Activated naive CD4-positive, alpha-beta T cell treated with anti-CD3 and anti-CD28 coated beads for 36 hours (primary cell): ENCODE measurements at regions not wholly inside any gene's neighbourhood (a gene's known extent, or its start where the extent isn't known, plus 50 kb on each side); places are given as distances from the start of the nearest gene placed in this dataset.

ENCODE experiments used
- CTCF ChIA-PET: fragments of 350-600 bp; sonication (Branson Sonifier 250); formaldehyde crosslinking; loops from one replicate; lab custom pipeline; 2021; ENCODE audit warnings: antibody characterized with exemption; lab: Charles Lee
- DNase-seq: peaks from one replicate; pipeline ENCODE4 v3.0.0-alpha.2; 2020
- H3K27ac Mint-ChIP-seq: one replicate; pipeline ENCODE4 v1.8.0; 2021; ENCODE audit warnings: mild to moderate bottlenecking, mixed read lengths
- H3K27me3 Mint-ChIP-seq: one replicate; pipeline ENCODE4 v1.8.0; 2021; ENCODE audit warnings: low read depth, mixed read lengths
- H3K36me3 Mint-ChIP-seq: one replicate; pipeline ENCODE4 v1.8.0; 2021; ENCODE audit warnings: low read depth, mixed read lengths
- H3K4me1 Mint-ChIP-seq: one replicate; pipeline ENCODE4 v1.8.0; 2021; ENCODE audit warnings: low read depth, mixed read lengths
- H3K4me3 Mint-ChIP-seq: one replicate; pipeline ENCODE4 v1.8.0; 2021; ENCODE audit warnings: mild to moderate bottlenecking, moderate library complexity, mixed read lengths
- H3K9me3 Mint-ChIP-seq: one replicate; pipeline ENCODE4 v1.8.0; 2021; ENCODE audit warnings: mixed read lengths
- intact Hi-C: fragments of 100-400 bp; cut with micrococcal nuclease; formaldehyde crosslinking; loops from one replicate; pipeline ENCODE4 v1.15.1; 2023

DNA sequence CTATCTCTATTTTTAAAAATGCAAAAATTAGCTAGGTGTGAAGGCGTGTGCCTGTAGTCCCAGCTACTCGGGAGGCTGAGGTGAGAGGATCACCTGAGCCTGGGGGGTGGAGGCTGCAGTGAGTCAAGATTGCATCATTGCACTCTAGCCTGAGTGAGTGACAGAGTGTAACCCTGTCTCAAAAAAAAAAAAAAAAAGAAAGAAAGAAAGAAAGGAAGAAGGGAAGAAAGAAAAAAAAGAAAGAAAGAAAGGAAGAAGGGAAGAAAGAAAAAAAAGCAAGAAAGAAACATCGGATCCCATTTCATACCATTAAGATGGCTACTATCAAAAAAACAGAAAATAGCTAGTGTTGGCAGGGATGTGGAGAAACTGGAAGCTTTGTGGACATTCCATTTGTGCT, 136.8 kb upstream of the WNT4 start:
- DNase-seq = no peak
- CTCF ChIA-PET = no interaction called here
- intact Hi-C loops = no loop called here
- no peak overlapping the region for H3K4me3 Mint-ChIP-seq
- H3K27me3 Mint-ChIP-seq = peaks cover 9% of the 10 kb centered on the region
- H3K4me1 Mint-ChIP-seq = no peaks in the 10 kb centered on the region
- peaks cover 5% of the 10 kb centered on the region for H3K9me3 Mint-ChIP-seq
- no peaks in the 10 kb centered on the region for H3K36me3 Mint-ChIP-seq
- H3K27ac Mint-ChIP-seq = no peak overlapping the region

- DNase-seq = no peak
- CTCF ChIA-PET = no interaction called here
- Mint-ChIP-seq H3K9me3 (peaks cover 5% of the 10 kb centered on the region), H3K4me3 (no peak overlapping the region), H3K27me3 (peaks cover 9% of the 10 kb centered on the region), H3K27ac (no peak overlapping the region), H3K36me3 (no peaks in the 10 kb centered on the region), H3K4me1 (no peaks in the 10 kb centered on the region)
- intact Hi-C loops = no loop called here
Observed at GRCh38 chr1:22280526-22280925, 137.6 kb upstream of the WNT4 start.

DNA sequence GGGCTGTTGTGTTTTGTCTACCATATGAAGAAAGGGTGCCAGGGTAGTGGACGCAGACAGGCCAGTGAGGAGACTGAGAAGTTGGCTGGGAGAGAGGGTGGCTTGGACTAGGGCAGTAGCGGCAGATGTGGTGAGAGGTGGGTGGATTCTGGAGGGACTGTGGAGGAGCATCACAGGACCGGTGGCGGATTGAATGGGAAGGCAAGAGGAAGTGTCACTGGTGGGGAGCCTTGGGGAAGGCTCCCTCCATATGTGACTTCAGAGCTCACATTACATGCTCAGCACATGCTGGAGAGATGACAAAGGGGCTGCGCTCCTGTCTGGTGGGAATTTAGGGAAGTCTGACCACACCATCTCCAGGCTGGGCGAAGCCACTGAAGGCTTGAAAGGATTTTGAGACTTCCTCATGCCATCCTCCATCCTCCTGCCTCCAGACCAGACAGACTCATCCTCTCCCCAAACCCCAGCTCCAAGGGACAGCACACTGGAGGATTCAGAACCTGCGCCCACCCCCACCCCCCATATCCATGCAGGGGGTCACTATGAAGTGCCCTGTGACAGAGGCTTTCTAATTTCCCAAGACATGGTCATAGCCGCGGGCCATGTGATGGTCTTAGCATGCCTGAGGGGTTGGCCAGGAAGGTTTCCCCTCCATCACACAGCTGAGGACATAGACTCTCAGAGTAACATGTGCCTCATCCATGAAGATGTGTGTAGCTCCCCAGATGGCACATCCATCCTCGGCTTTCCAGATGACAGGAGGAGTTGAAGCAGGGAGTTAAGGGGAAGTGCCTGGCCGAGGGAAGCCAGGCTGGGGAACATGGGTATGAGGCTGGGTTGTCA, 138.8 kb upstream of the WNT4 start:
- DNase-seq = no peak
- Mint-ChIP-seq H3K27ac (no peak overlapping the region), H3K4me3 (no peak overlapping the region), H3K4me1 (no peaks in the 10 kb centered on the region), H3K27me3 (peaks cover 9% of the 10 kb centered on the region), H3K9me3 (peaks cover 5% of the 10 kb centered on the region), H3K36me3 (no peaks in the 10 kb centered on the region)
- intact Hi-C loops = no loop called here
- CTCF ChIA-PET = no interaction called here

GRCh38 chr1:22282364-22282995, 139.6 kb upstream of the WNT4 start:
- intact Hi-C loops = no loop called here
- Mint-ChIP-seq H3K4me1 (no peaks in the 10 kb centered on the region), H3K36me3 (no peaks in the 10 kb centered on the region), H3K4me3 (no peak overlapping the region), H3K27me3 (peaks cover 9% of the 10 kb centered on the region), H3K27ac (no peak overlapping the region), H3K9me3 (peaks cover 5% of the 10 kb centered on the region)
- no peak for DNase-seq
- CTCF ChIA-PET = no interaction called here

- no peaks in the 10 kb centered on the region for H3K36me3 Mint-ChIP-seq
- no peak overlapping the region for H3K27ac Mint-ChIP-seq
- CTCF ChIA-PET = no interaction called here
- H3K4me3 Mint-ChIP-seq = no peak overlapping the region
- intact Hi-C loops = no loop called here
- no peak for DNase-seq
- no peaks in the 10 kb centered on the region for H3K4me1 Mint-ChIP-seq
- peaks cover 9% of the 10 kb centered on the region for H3K27me3 Mint-ChIP-seq
- peaks cover 5% of the 10 kb centered on the region for H3K9me3 Mint-ChIP-seq
Observed at GRCh38 chr1:22283596-22283995, 140.7 kb upstream of the WNT4 start.

DNA sequence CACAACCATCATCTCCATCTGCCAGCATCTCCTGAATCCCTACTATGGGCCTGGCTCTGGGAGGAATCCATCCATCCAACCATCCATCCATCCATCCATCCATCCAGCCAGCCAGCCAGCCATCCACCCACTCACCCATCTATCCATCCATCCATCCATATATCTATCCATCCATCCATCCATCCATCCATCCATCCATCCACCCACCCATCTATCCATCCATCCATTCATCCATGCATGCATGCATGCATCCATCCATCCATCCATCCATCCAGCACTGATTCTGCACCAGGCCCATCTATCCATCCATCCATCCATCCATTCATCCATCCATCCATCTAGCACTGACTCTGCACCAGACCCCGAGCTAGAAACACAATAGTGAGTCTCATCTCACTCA, 141.3 kb upstream of the WNT4 start:
- H3K27ac Mint-ChIP-seq = no peak overlapping the region
- H3K27me3 Mint-ChIP-seq = peaks cover 7% of the 10 kb centered on the region
- H3K4me3 Mint-ChIP-seq = no peak overlapping the region
- CTCF ChIA-PET = no interaction called here
- intact Hi-C loops = no loop called here
- H3K9me3 Mint-ChIP-seq = peaks cover 5% of the 10 kb centered on the region
- DNase-seq = no peak
- H3K4me1 Mint-ChIP-seq = no peaks in the 10 kb centered on the region
- no peaks in the 10 kb centered on the region for H3K36me3 Mint-ChIP-seq

- intact Hi-C loops = no loop called here
- no peak for DNase-seq
- H3K27ac Mint-ChIP-seq = no peak overlapping the region
- CTCF ChIA-PET = no interaction called here
- no peak overlapping the region for H3K4me3 Mint-ChIP-seq
- no peaks in the 10 kb centered on the region for H3K4me1 Mint-ChIP-seq
- H3K9me3 Mint-ChIP-seq = peaks cover 3% of the 10 kb centered on the region
- peaks cover 7% of the 10 kb centered on the region for H3K27me3 Mint-ChIP-seq
- H3K36me3 Mint-ChIP-seq = no peaks in the 10 kb centered on the region
Observed at GRCh38 chr1:22284906-22285548, 142.1 kb upstream of the WNT4 start.

GRCh38 chr1:22285549-22286396, 142.9 kb upstream of the WNT4 start:
- intact Hi-C loops = no loop called here
- H3K4me3 Mint-ChIP-seq = no peak overlapping the region
- H3K27ac Mint-ChIP-seq = no peak overlapping the region
- H3K27me3 Mint-ChIP-seq = peaks cover 4% of the 10 kb centered on the region
- H3K36me3 Mint-ChIP-seq = no peaks in the 10 kb centered on the region
- CTCF ChIA-PET = no interaction called here
- H3K9me3 Mint-ChIP-seq = peaks cover under 1% of the 10 kb centered on the region
- no peak for DNase-seq
- no peaks in the 10 kb centered on the region for H3K4me1 Mint-ChIP-seq

DNA sequence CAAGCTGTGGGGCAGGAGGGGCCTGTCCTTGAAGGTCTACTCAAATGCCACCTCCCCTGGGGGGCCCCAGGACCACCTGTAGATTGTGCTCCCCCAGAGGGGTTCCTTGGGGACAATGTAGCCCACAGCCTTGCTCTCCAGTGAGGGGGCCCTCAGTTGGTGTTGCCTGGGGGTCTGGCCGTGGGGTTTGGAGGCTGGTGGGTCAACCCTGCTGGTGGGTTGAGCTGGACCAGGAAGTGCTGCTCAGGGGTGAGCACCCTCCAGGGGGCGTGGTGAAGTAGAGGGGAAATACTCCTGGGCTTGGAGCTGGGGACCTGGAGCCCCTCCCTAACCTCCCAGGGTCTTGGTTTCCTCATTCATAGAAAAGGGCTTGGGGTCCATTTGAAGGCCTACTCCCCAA, 143.6 kb upstream of the WNT4 start:
- Mint-ChIP-seq H3K27ac (no peak overlapping the region), H3K27me3 (peaks cover 4% of the 10 kb centered on the region), H3K9me3 (no peaks in the 10 kb centered on the region), H3K36me3 (no peaks in the 10 kb centered on the region), H3K4me3 (no peak overlapping the region), H3K4me1 (no peaks in the 10 kb centered on the region)
- DNase-seq = no peak
- CTCF ChIA-PET = no interaction called here
- intact Hi-C loops = no loop called here

DNA sequence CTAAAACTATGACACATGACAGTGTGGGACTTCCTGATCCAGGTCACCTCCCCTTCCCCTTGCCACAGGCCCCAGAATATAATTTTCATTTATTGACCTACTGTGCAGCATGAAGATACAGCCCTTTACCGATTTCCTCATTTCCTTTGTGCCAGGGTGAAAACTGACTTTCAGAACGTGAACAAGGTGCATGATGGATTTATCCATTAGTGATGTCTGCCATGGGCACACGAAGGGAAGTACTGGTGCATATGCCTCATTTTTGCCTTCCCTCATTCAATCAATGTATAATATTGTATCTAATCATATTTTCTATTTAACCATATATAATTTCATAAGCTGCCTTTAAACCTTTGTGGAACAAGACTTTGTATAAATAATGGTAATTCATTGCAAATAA, 144.4 kb upstream of the WNT4 start:
- H3K36me3 Mint-ChIP-seq = no peaks in the 10 kb centered on the region
- CTCF ChIA-PET = no interaction called here
- intact Hi-C loops = no loop called here
- H3K27me3 Mint-ChIP-seq = peaks cover 7% of the 10 kb centered on the region
- H3K27ac Mint-ChIP-seq = no peak overlapping the region
- DNase-seq = no peak
- no peaks in the 10 kb centered on the region for H3K9me3 Mint-ChIP-seq
- no peaks in the 10 kb centered on the region for H3K4me1 Mint-ChIP-seq
- H3K4me3 Mint-ChIP-seq = no peak overlapping the region

GRCh38 chr1:22287946-22288520, 145.1 kb upstream of the WNT4 start:
- no peak overlapping the region for H3K27ac Mint-ChIP-seq
- H3K27me3 Mint-ChIP-seq = peaks cover 7% of the 10 kb centered on the region
- no peaks in the 10 kb centered on the region for H3K9me3 Mint-ChIP-seq
- intact Hi-C loops = no loop called here
- H3K36me3 Mint-ChIP-seq = no peaks in the 10 kb centered on the region
- no peak for DNase-seq
- CTCF ChIA-PET = no interaction called here
- no peak overlapping the region for H3K4me3 Mint-ChIP-seq
- no peaks in the 10 kb centered on the region for H3K4me1 Mint-ChIP-seq
